GM12872 (cell line): ENCODE measurements at regions not wholly inside any gene's neighbourhood (a gene's known extent, or its start where the extent isn't known, plus 50 kb on each side); places are given as distances from the start of the nearest gene placed in this dataset.

ENCODE experiments used
- CTCF ChIP-seq: IDR thresholded peaks from 3 replicates; pipeline ENCODE4 v1.5.1; 2011; ENCODE audit warnings: low read depth, mild to moderate bottlenecking, low read length, moderate library complexity; ENCODE audit not compliant: insufficient read depth

- TF ChIP-seq CTCF: no peak
These were observed 1749.1 kb upstream of the SEL1L start for GRCh38 chr14:83282706-83283105.

GRCh38 chr14:83287300-83287699 lies 1753.6 kb upstream of the SEL1L start:
- no peak for TF ChIP-seq CTCF

- no peak for TF ChIP-seq CTCF
These were observed 1755.7 kb upstream of the SEL1L start for GRCh38 chr14:83289390-83289789.

GRCh38 chr14:83289896-83290295 lies 1756.2 kb upstream of the SEL1L start:
- no peak for TF ChIP-seq CTCF

GRCh38 chr14:83290447-83290846 lies 1756.8 kb upstream of the SEL1L start:
- no peak for TF ChIP-seq CTCF

GRCh38 chr14:83291714-83292113 lies 1758.1 kb upstream of the SEL1L start:
- TF ChIP-seq CTCF: no peak

GRCh38 chr14:83294941-83295340 lies 1761.3 kb upstream of the SEL1L start:
- TF ChIP-seq CTCF: no peak

GRCh38 chr14:83297361-83297760 lies 1763.7 kb upstream of the SEL1L start:
- TF ChIP-seq CTCF: no peak
